HCT116 (cell line): ENCODE measurements at regions not wholly inside any gene's neighbourhood (a gene's known extent, or its start where the extent isn't known, plus 50 kb on each side); places are given as distances from the start of the nearest gene placed in this dataset.

Experiments
- ATAC-seq: fragments of 200-7000 bp; cut with Tn5 transposase; 2 replicates; pipeline ENCODE4 v1.9.1; 2020; ENCODE audit warnings: mild to moderate bottlenecking, moderate library complexity
- BruUV-seq: library from RNA; stranded (reverse); fragments of 400-500 nt; replicated peaks from 2 replicates; lab custom pipeline; 2021; lab: Mats Ljungman, UMichigan
- CTCF ChIA-PET: fragments of 300-600 bp; sonication (Branson Sonifier 250); formaldehyde crosslinking; loops from one replicate; lab custom pipeline; 2021; ENCODE audit warnings: antibody characterized with exemption; lab: Charles Lee
- POLR2A ChIA-PET: fragments of 300-600, 350-600 bp; sonication (Branson Sonifier 250); formaldehyde crosslinking; loops from one replicate; lab custom pipeline; 2021; ENCODE audit warnings: antibody characterized with exemption; lab: Charles Lee
- RAD21 ChIA-PET, 2 experiments: fragments of 300-600 bp; sonication (Branson Sonifier 250); formaldehyde crosslinking; loops; one replicate each; lab custom pipeline; 2023; ENCODE audit warnings: low total read pairs in 2 of 2; ENCODE audit not compliant: uncharacterized antibody in 2 of 2, unreplicated experiment in 2 of 2, low non-redundant PET in 1 of 2; lab: Charles Lee
- DNase-seq: peaks from one replicate; pipeline ENCODE4 v3.0.0-alpha.2; 2010; ENCODE audit warnings: low read depth, low spot score
- H2AFZ ChIP-seq: fragments of 200-600 bp; shearing (Covaris generic), sonication (generic); 2 replicates; pipeline ENCODE4 v1.6.1; 2017; ENCODE audit warnings: low read depth, mixed run types, mixed read lengths, antibody characterized with exemption, low read length; ENCODE audit not compliant: poor library complexity, severe bottlenecking
- H3K27ac ChIP-seq: 2 replicates; pipeline ENCODE4 v1.5.1; 2012; ENCODE audit warnings: low read depth, low read length
- H3K27me3 ChIP-seq: fragments of 200-600 bp; sonication (generic); 2 replicates; pipeline ENCODE4 v1.6.1; 2016; ENCODE audit warnings: mixed run types, low read length, mixed read lengths; ENCODE audit not compliant: insufficient read depth
- H3K36me3 ChIP-seq, 2 experiments: fragments of 200-500 bp in 1 of 2; fragments of 200-600 bp in 1 of 2; sonication (Bioruptor generic) in 1 of 2; sonication (generic) in 1 of 2; 2 replicates each; pipeline versions ENCODE4 v1.5.1 to v1.6.1; 2014 to 2016; ENCODE audit warnings: low read length in 2 of 2, inconsistent platforms in 1 of 2, mixed read lengths in 1 of 2, mixed run types in 1 of 2; ENCODE audit not compliant: insufficient read depth in 2 of 2, control insufficient read depth in 1 of 2
- H3K4me1 ChIP-seq, 2 experiments: fragments of 200-600 bp in 1 of 2; sonication (generic) in 1 of 2; 2 replicates each; pipeline versions ENCODE4 v1.5.1 to v1.6.1; 2012 to 2017; ENCODE audit warnings: low read length in 2 of 2, inconsistent platforms in 1 of 2, mild to moderate bottlenecking in 1 of 2, mixed read lengths in 1 of 2, mixed run types in 1 of 2, moderate library complexity in 1 of 2; ENCODE audit not compliant: insufficient read depth in 2 of 2, control insufficient read depth in 1 of 2
- H3K4me2 ChIP-seq: fragments of 200-600 bp; sonication (generic); 2 replicates; pipeline ENCODE4 v1.6.1; 2017; ENCODE audit warnings: mixed run types, low read length, mixed read lengths
- H3K4me3 ChIP-seq, 2 experiments: fragments of 200-600 bp in 1 of 2; sonication (generic) in 1 of 2; replicated peaks in 1 of 2; 2 replicates each; pipeline ENCODE4 v1.5.1; 2011 to 2016; ENCODE audit warnings: low read length in 2 of 2, control low read depth in 1 of 2, low read depth in 1 of 2, mild to moderate bottlenecking in 1 of 2, mixed read lengths in 1 of 2, mixed run types in 1 of 2
- H3K79me2 ChIP-seq: fragments of 200-600 bp; sonication (generic); 2 replicates; pipeline ENCODE4 v1.6.1; 2017; ENCODE audit warnings: mild to moderate bottlenecking, mixed run types, low read length, moderate library complexity, mixed read lengths; ENCODE audit not compliant: insufficient read depth
- H3K9ac ChIP-seq: fragments of 200-600 bp; sonication (generic); 2 replicates; pipeline ENCODE4 v1.6.1; 2016; ENCODE audit warnings: low read length, mixed read lengths
- H3K9me2 ChIP-seq: fragments of 200-600 bp; sonication (generic), shearing (Covaris generic); 2 replicates; pipeline ENCODE4 v1.6.1; 2017; ENCODE audit warnings: mixed run types, mild to moderate bottlenecking, moderate library complexity; ENCODE audit not compliant: insufficient read depth
- H3K9me3 ChIP-seq, 2 experiments: fragments of 200-500 bp in 1 of 2; fragments of 200-600 bp in 1 of 2; sonication (Bioruptor generic) in 1 of 2; sonication (generic) in 1 of 2; 2 replicates each; pipeline ENCODE4 v1.6.1; 2014 to 2017; ENCODE audit warnings: low read length in 2 of 2, mixed read lengths in 2 of 2, inconsistent platforms in 1 of 2, low read depth in 1 of 2, mild to moderate bottlenecking in 1 of 2, mixed run types in 1 of 2, moderate library complexity in 1 of 2; ENCODE audit not compliant: control insufficient read depth in 1 of 2, insufficient read depth in 1 of 2
- H4K20me1 ChIP-seq: fragments of 200-600 bp; sonication (generic), shearing (Covaris generic); 2 replicates; pipeline ENCODE4 v1.6.1; 2017; ENCODE audit warnings: mixed run types, mild to moderate bottlenecking, moderate library complexity; ENCODE audit not compliant: insufficient read depth
- ATF3 ChIP-seq: IDR thresholded peaks from 2 replicates; pipeline ENCODE4 v1.6.1; 2012
- CEBPB ChIP-seq: IDR thresholded peaks from 2 replicates; pipeline ENCODE4 v1.6.1; 2012; ENCODE audit warnings: low read depth
- CTCF ChIP-seq, 3 experiments: fragments of 200-600 bp in 1 of 3; sonication (generic) in 1 of 3; IDR thresholded peaks in 2 of 3; conservative IDR thresholded peaks in 1 of 3; 2 replicates each; pipeline ENCODE4 v1.5.1; 2012 to 2017; ENCODE audit warnings: low read depth in 2 of 3, low read length in 2 of 3, antibody characterized with exemption in 1 of 3, borderline replicate concordance in 1 of 3, control low read depth in 1 of 3, mild to moderate bottlenecking in 1 of 3, mixed read lengths in 1 of 3, mixed run types in 1 of 3, moderate library complexity in 1 of 3; ENCODE audit not compliant: insufficient read depth in 1 of 3
- EGR1 ChIP-seq: IDR thresholded peaks from 2 replicates; pipeline ENCODE4 v1.6.1; 2012; ENCODE audit warnings: low read depth
- ELF1 ChIP-seq: IDR thresholded peaks from 2 replicates; pipeline ENCODE4 v1.6.1; 2012; ENCODE audit warnings: low read depth, borderline replicate concordance
- EZH2 ChIP-seq: fragments of 200-600 bp; sonication (generic); IDR thresholded peaks from 2 replicates; pipeline ENCODE4 v1.6.1; 2017; ENCODE audit warnings: antibody characterized with exemption, mixed run types
- EZH2phosphoT487 ChIP-seq: fragments of 200-600 bp; IDR thresholded peaks from 2 replicates; pipeline ENCODE4 v1.6.1; 2018; ENCODE audit warnings: antibody characterized with exemption, borderline replicate concordance
- FOSL1 ChIP-seq: IDR thresholded peaks from 2 replicates; pipeline ENCODE4 v1.6.1; 2012; ENCODE audit warnings: low read depth
- JUND ChIP-seq: IDR thresholded peaks from 2 replicates; pipeline ENCODE4 v1.6.1; 2012
- MAX ChIP-seq: IDR thresholded peaks from 2 replicates; pipeline ENCODE4 v1.6.1; 2012
- POLR2A ChIP-seq: IDR thresholded peaks from 2 replicates; pipeline ENCODE4 v1.7.0; 2011; ENCODE audit warnings: borderline replicate concordance; ENCODE audit not compliant: insufficient read depth, insufficient read length; ENCODE audit errors: extremely low read depth
- POLR2AphosphoS5 ChIP-seq: IDR thresholded peaks from 2 replicates; pipeline ENCODE4 v1.6.1; 2011; ENCODE audit warnings: mild to moderate bottlenecking, low read depth, low read length, moderate library complexity
- RAD21 ChIP-seq: IDR thresholded peaks from 2 replicates; pipeline ENCODE4 v1.6.1; 2012; ENCODE audit warnings: low read depth, mild to moderate bottlenecking
- REST ChIP-seq: IDR thresholded peaks from 2 replicates; pipeline ENCODE4 v1.6.1; 2012; ENCODE audit warnings: low read depth
- SRF ChIP-seq: IDR thresholded peaks from 2 replicates; pipeline ENCODE4 v1.6.1; 2012; ENCODE audit warnings: low read depth
- TCF7L2 ChIP-seq: IDR thresholded peaks from 2 replicates; pipeline ENCODE4 v1.7.0; 2011; ENCODE audit warnings: borderline replicate concordance, inconsistent platforms; ENCODE audit not compliant: insufficient read depth, insufficient read length; ENCODE audit errors: extremely low read depth
- YY1 ChIP-seq: IDR thresholded peaks from 2 replicates; pipeline ENCODE4 v1.6.1; 2011; ENCODE audit warnings: low read length, low read depth, moderate library complexity, mild to moderate bottlenecking; ENCODE audit not compliant: insufficient replicate concordance; ENCODE audit errors: extremely low read depth
- ZBTB33 ChIP-seq: IDR thresholded peaks from 2 replicates; pipeline ENCODE4 v1.6.1; 2011; ENCODE audit warnings: mild to moderate bottlenecking, low read length, moderate library complexity; ENCODE audit not compliant: insufficient replicate concordance; ENCODE audit errors: extremely low read depth
- ZFX ChIP-seq: fragments of 450-650 bp; IDR thresholded peaks from 2 replicates; pipeline ENCODE4 v1.6.1; 2017
- ZNF274 ChIP-seq: fragments of 200-500 bp; sonication (Bioruptor generic); IDR thresholded peaks from 2 replicates; pipeline ENCODE4 v1.6.1; 2014; ENCODE audit warnings: mild to moderate bottlenecking, low read depth, low read length, inconsistent platforms
- intact Hi-C: fragments of 100-400 bp; cut with micrococcal nuclease; formaldehyde crosslinking; loops from 2 replicates; pipeline ENCODE4 v1.10.0; 2022

- H3K27me3 ChIP-seq, result no peaks in the 10 kb centered on the region
- ATAC-seq, result no peak
Observed at GRCh38 chr10:131577786-131578471, 266.4 kb upstream of the TCERG1L start.

More at GRCh38 chr10:131577786-131578471, 266.4 kb upstream of the TCERG1L start:
- Histone ChIP-seq H3K79me2 (no peaks in the 10 kb centered on the region), H3K4me3 (no peak overlapping the region), H3K4me1 (no peaks in the 10 kb centered on the region), H3K9me3 (no peaks in the 10 kb centered on the region), H3K4me2 (no peak overlapping the region), H4K20me1 (no peaks in the 10 kb centered on the region), H3K9me2 (no peaks in the 10 kb centered on the region), H3K36me3 (no peaks in the 10 kb centered on the region), H2AFZ (no peak overlapping the region), H3K9ac (no peak overlapping the region), H3K27ac (no peak overlapping the region)
- RAD21 ChIA-PET, result no interaction called here
- TF ChIP-seq ZBTB33 (no peak), EZH2phosphoT487 (no peak), POLR2A (no peak), JUND (no peak), RAD21 (no peak), CEBPB (no peak), ELF1 (no peak), FOSL1 (no peak), CTCF (IDR thresholded peaks at IDR 0.05 in 2 of 3, conservative IDR thresholded peaks at IDR 0.05 in 1 of 3; ENCODE audit: borderline replicate concordance in 1 of 3, insufficient read depth in 1 of 3, low read depth in 2 of 3, low read length in 2 of 3) (no peak), TCF7L2 (no peak), SRF (no peak), POLR2AphosphoS5 (no peak), ATF3 (no peak), REST (no peak), ZFX (no peak), EZH2 (no peak), EGR1 (no peak), MAX (no peak), YY1 (no peak), ZNF274 (no peak)
- BruUV-seq, result no TSS peak
- no peak for DNase-seq
- intact Hi-C loops, result no loop called here
- CTCF ChIA-PET, result no interaction called here
- POLR2A ChIA-PET, result no interaction called here
